Fibroblast of lung (primary cell): ENCODE measurements at regions not wholly inside any gene's neighbourhood (a gene's known extent, or its start where the extent isn't known, plus 50 kb on each side); places are given as distances from the start of the nearest gene placed in this dataset.
"Not testable (repeated sequence)": the region's sequence is repeated elsewhere in the genome, so short reads cannot be mapped to it uniquely, and the experiment has no call there.

Experiments used
- DNase-seq, 2 donors: peaks; one replicate each; pipeline versions ENCODE4 v3.0.0 to v3.0.0-alpha.2; 2010; ENCODE audit warnings: low read depth in 2 of 2
- H2AFZ ChIP-seq: 2 replicates; pipeline ENCODE4 v1.5.1; 2012; ENCODE audit warnings: low read length, control low read depth, inconsistent platforms
- H3K27ac ChIP-seq: 2 replicates; pipeline ENCODE4 v1.5.1; 2011; ENCODE audit warnings: low read length, control low read depth; ENCODE audit not compliant: insufficient read depth
- H3K27me3 ChIP-seq: 2 replicates; pipeline ENCODE4 v1.5.1; 2011; ENCODE audit warnings: mild to moderate bottlenecking, low read length; ENCODE audit not compliant: control insufficient read depth, insufficient read depth
- H3K36me3 ChIP-seq: 2 replicates; pipeline ENCODE4 v1.5.1; 2011; ENCODE audit warnings: low read length; ENCODE audit not compliant: control insufficient read depth, insufficient read depth
- H3K4me1 ChIP-seq: 2 replicates; pipeline ENCODE4 v1.5.1; 2011; ENCODE audit warnings: low read length; ENCODE audit not compliant: control insufficient read depth, insufficient read depth; ENCODE audit errors: extremely low read depth
- H3K4me2 ChIP-seq: 2 replicates; pipeline ENCODE4 v1.5.1; 2011; ENCODE audit warnings: low read length, control low read depth; ENCODE audit not compliant: insufficient read depth; ENCODE audit errors: extremely low read depth
- H3K4me3 ChIP-seq, 4 experiments: fragments of 200-600 bp in 1 of 4; sonication (generic) in 1 of 4; replicated peaks in 1 of 4; 2 replicates each; pipeline ENCODE4 v1.5.1; 2011 to 2016; ENCODE audit warnings: low read length in 4 of 4, low read depth in 3 of 4, mild to moderate bottlenecking in 3 of 4, control low read depth in 2 of 4, inconsistent platforms in 1 of 4, mixed read lengths in 1 of 4; ENCODE audit not compliant: insufficient read depth in 1 of 4; ENCODE audit errors: control extremely low read depth in 1 of 4
- H3K79me2 ChIP-seq: 2 replicates; pipeline ENCODE4 v1.5.1; 2012; ENCODE audit warnings: mild to moderate bottlenecking, low read length, inconsistent platforms; ENCODE audit not compliant: control insufficient read depth, insufficient read depth
- H3K9ac ChIP-seq: 2 replicates; pipeline ENCODE4 v1.5.1; 2011; ENCODE audit warnings: mild to moderate bottlenecking, low read length, control low read depth; ENCODE audit not compliant: insufficient read depth
- H3K9me3 ChIP-seq: 2 replicates; pipeline ENCODE4 v1.5.1; 2012; ENCODE audit warnings: low read depth, low read length; ENCODE audit not compliant: control insufficient read depth, insufficient read depth
- H4K20me1 ChIP-seq: 2 replicates; pipeline ENCODE4 v1.5.1; 2011; ENCODE audit warnings: low read length; ENCODE audit not compliant: control insufficient read depth, insufficient read depth; ENCODE audit errors: extremely low read depth
- CTCF ChIP-seq, 2 donors: IDR thresholded peaks in 1 of 2; conservative IDR thresholded peaks in 1 of 2; 1 replicate in 1 of 2; 2 replicates in 1 of 2; pipeline ENCODE4 v1.5.1; 2011 to 2012; ENCODE audit warnings: low read length in 2 of 2, control low read depth in 1 of 2, inconsistent platforms in 1 of 2, low read depth in 1 of 2, mild to moderate bottlenecking in 1 of 2
- EZH2 ChIP-seq: IDR thresholded peaks from 2 replicates; pipeline ENCODE4 v1.5.1; 2012; ENCODE audit warnings: low read length, control low read depth, mild to moderate bottlenecking; ENCODE audit errors: missing control alignments

DNA sequence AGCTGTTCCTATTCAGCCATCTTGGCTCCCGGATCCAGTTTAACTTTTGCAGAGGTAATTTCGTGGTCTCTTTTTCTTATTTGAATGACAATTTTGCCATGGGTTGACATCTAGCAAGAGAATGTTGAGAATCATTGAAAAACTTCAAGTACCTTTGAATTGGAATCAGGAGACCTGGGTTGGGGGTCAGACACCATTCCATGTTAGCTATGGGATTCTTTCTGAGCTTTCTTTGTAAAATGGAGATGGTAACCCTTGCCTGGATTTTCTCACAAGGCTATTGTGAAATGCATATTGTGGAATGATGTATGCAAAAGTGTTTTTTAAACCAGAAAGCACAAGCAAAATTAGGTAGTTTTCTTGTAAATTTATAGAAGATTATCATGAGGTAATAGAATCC is 79.1 kb upstream of the HAND2 start:
- H3K4me1 ChIP-seq: no peaks in the 10 kb centered on the region
- no peaks in the 10 kb centered on the region for H3K9me3 ChIP-seq
- no peak for DNase-seq
- H3K4me3 ChIP-seq: no peak overlapping the region
- no peak overlapping the region for H3K9ac ChIP-seq
- no peak overlapping the region for H3K27ac ChIP-seq
- H3K27me3 ChIP-seq: no peaks in the 10 kb centered on the region
- H4K20me1 ChIP-seq: no peaks in the 10 kb centered on the region
- no peak overlapping the region for H3K4me2 ChIP-seq
- no peaks in the 10 kb centered on the region for H3K79me2 ChIP-seq
- H2AFZ ChIP-seq: no peak overlapping the region
- no peaks in the 10 kb centered on the region for H3K36me3 ChIP-seq
- no peak for TF ChIP-seq EZH2
- no peak for TF ChIP-seq CTCF (conservative IDR thresholded peaks at IDR 0.05 in 1 of 2, IDR thresholded peaks at IDR 0.05 in 1 of 2; ENCODE audit: low read depth in 1 of 2, low read length in 2 of 2)

GRCh38 chr4:173608632-173609031 is 78.6 kb upstream of the HAND2 start:
- H2AFZ ChIP-seq, H3K4me3 ChIP-seq: not testable (repeated sequence)

GRCh38 chr4:173591760-173592159 is 61.7 kb upstream of the HAND2 start:
- TF ChIP-seq EZH2 (no peak), CTCF (conservative IDR thresholded peaks at IDR 0.05 in 1 of 2, IDR thresholded peaks at IDR 0.05 in 1 of 2; ENCODE audit: low read depth in 1 of 2, low read length in 2 of 2) (no peak)
- H4K20me1 ChIP-seq: no peaks in the 10 kb centered on the region
- no peak for DNase-seq

More at GRCh38 chr4:173608632-173609031, 78.6 kb upstream of the HAND2 start:
- not testable (repeated sequence) for H3K27me3 ChIP-seq, DNase-seq, H4K20me1 ChIP-seq, H3K4me2 ChIP-seq, H3K36me3 ChIP-seq, H3K9me3 ChIP-seq, H3K27ac ChIP-seq, H3K9ac ChIP-seq, H3K79me2 ChIP-seq, H3K4me1 ChIP-seq

More at GRCh38 chr4:173591760-173592159, 61.7 kb upstream of the HAND2 start:
- Histone ChIP-seq H3K9ac (no peak overlapping the region), H2AFZ (no peak overlapping the region), H3K9me3 (no peaks in the 10 kb centered on the region), H3K4me2 (no peak overlapping the region), H3K27ac (no peak overlapping the region), H3K27me3 (no peaks in the 10 kb centered on the region), H3K36me3 (no peaks in the 10 kb centered on the region), H3K79me2 (no peaks in the 10 kb centered on the region), H3K4me3 (no peak overlapping the region), H3K4me1 (no peaks in the 10 kb centered on the region)
